ENCODE measurements at regions not wholly inside any gene's neighbourhood (a gene's known extent, or its start where the extent isn't known, plus 50 kb on each side); places are given as distances from the start of the nearest gene placed in this dataset.

GRCh38 chr15:45948181-45948621 lies 313.4 kb downstream of the SQOR start:
- Histone ChIP-seq H3K4me2 (no peak overlapping the region), H3K4me1 (no peaks in the 10 kb centered on the region), H3K4me3 (no peak overlapping the region), H3K27ac (no peak overlapping the region), H3K9me3 (no peaks in the 10 kb centered on the region)
- ChIA-PET CTCF (no interaction called here), POLR2A (no interaction called here)
- ATAC-seq (no peak), DNase-seq (ENCODE audit: low read depth in 1 of 2, low spot score in 1 of 2) (no peak), FAIRE-seq (no peak)
- TF ChIP-seq, protein P1, sequence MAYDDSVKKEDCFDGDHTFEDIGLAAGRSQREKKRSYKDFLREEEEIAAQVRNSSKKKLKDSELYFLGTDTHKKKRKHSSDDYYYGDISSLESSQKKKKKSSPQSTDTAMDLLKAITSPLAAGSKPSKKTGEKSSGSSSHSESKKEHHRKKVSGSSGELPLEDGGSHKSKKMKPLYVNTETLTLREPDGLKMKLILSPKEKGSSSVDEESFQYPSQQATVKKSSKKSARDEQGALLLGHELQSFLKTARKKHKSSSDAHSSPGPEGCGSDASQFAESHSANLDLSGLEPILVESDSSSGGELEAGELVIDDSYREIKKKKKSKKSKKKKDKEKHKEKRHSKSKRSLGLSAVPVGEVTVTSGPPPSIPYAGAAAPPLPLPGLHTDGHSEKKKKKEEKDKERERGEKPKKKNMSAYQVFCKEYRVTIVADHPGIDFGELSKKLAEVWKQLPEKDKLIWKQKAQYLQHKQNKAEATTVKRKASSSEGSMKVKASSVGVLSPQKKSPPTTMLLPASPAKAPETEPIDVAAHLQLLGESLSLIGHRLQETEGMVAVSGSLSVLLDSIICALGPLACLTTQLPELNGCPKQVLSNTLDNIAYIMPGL (CRISPR knock-in tag; IDR thresholded peaks at IDR 0.05; ENCODE audit: borderline replicate concordance), result no peak
- TF ChIP-seq, protein P2, sequence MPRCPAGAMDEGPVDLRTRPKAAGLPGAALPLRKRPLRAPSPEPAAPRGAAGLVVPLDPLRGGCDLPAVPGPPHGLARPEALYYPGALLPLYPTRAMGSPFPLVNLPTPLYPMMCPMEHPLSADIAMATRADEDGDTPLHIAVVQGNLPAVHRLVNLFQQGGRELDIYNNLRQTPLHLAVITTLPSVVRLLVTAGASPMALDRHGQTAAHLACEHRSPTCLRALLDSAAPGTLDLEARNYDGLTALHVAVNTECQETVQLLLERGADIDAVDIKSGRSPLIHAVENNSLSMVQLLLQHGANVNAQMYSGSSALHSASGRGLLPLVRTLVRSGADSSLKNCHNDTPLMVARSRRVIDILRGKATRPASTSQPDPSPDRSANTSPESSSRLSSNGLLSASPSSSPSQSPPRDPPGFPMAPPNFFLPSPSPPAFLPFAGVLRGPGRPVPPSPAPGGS (IDR thresholded peaks at IDR 0.05), result no peak
- TF ChIP-seq HOXB13 (CRISPR knock-in tag; IDR thresholded peaks at IDR 0.05; ENCODE audit: low read depth) (no peak), FOSL2 (IDR thresholded peaks at IDR 0.05) (no peak), FOSL2 (CRISPR knock-in tag; IDR thresholded peaks at IDR 0.05) (no peak), POLR2A (IDR thresholded peaks at IDR 0.05; ENCODE audit: low read length) (no peak), NPAS2 (CRISPR knock-in tag; IDR thresholded peaks at IDR 0.05; ENCODE audit: borderline replicate concordance) (no peak), ZSCAN20 (CRISPR knock-in tag; IDR thresholded peaks at IDR 0.05) (no peak), HEYL (CRISPR knock-in tag; IDR thresholded peaks at IDR 0.05) (no peak), MAFK (IDR thresholded peaks at IDR 0.05; ENCODE audit: partially characterized antibody) (no peak), ESRRA (IDR thresholded peaks at IDR 0.05; ENCODE audit: borderline replicate concordance, low read length) (no peak), NR3C1 (IDR thresholded peaks at IDR 0.05) (no peak), TFCP2L1 (CRISPR knock-in tag; IDR thresholded peaks at IDR 0.05) (no peak)
- WGBS (ENCODE audit: missing lambda C conversion rate), result 37% methylated on average over 3 of the region's 3 CpGs

DNA sequence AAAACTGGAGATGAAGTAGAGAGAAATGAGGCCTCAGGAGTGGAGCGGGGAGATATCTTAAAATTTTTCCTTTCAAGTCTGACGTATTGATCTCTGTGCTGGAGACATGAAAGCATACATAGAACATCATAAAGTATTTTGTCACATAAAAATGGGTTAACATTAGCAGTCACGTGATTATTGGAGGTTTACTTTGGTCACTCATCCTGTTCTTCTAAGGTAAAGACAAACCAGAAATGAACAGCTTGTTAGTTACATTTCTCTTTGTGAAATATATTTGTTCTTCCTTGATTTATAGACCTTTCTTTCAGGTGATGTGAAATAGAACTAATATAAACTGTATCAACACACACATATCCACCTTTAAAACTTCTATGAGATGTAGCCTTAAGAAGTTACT lies 324.1 kb downstream of the SQOR start:
- TF ChIP-seq PBX3 (IDR thresholded peaks at IDR 0.05), result no peak
- no peak for TF ChIP-seq KDM1A (IDR thresholded peaks at IDR 0.05; ENCODE audit: low read depth)
- TF ChIP-seq JUN (IDR thresholded peaks at IDR 0.05), result no peak
- no peak for TF ChIP-seq EP300 (IDR thresholded peaks at IDR 0.05)
- no peak for TF ChIP-seq FOXS1 (CRISPR knock-in tag; IDR thresholded peaks at IDR 0.05)
- no peak for TF ChIP-seq CHD4 (IDR thresholded peaks at IDR 0.05; ENCODE audit: borderline replicate concordance)
- no peak for TF ChIP-seq HDAC2 (IDR thresholded peaks at IDR 0.05)
- no peak for TF ChIP-seq HEYL (CRISPR knock-in tag; IDR thresholded peaks at IDR 0.05)
- TF ChIP-seq POLR2AphosphoS2 (conservative IDR thresholded peaks at IDR 0.05; ENCODE audit: low read length), result no peak
- no peak for TF ChIP-seq ZFP36 (IDR thresholded peaks at IDR 0.05; ENCODE audit: borderline replicate concordance, partially characterized antibody)
- TF ChIP-seq ZSCAN20 (CRISPR knock-in tag; IDR thresholded peaks at IDR 0.05), result no peak
- no peak for TF ChIP-seq KDM5A (IDR thresholded peaks at IDR 0.05)
- no peak for TF ChIP-seq CEBPB (IDR thresholded peaks at IDR 0.05)
- no peak for TF ChIP-seq SREBF2 (IDR thresholded peaks at IDR 0.05)
- TF ChIP-seq FOSL2 (IDR thresholded peaks at IDR 0.05), result no peak
- no peak for TF ChIP-seq FOSL2 (CRISPR knock-in tag; IDR thresholded peaks at IDR 0.05)
- no peak for TF ChIP-seq EHMT2 (IDR thresholded peaks at IDR 0.05; ENCODE audit: low read depth)
- no peak for TF ChIP-seq TFCP2L1 (CRISPR knock-in tag; IDR thresholded peaks at IDR 0.05)
- no peak overlapping the region for H3K4me3 ChIP-seq
- WGBS (ENCODE audit: missing lambda C conversion rate), result 13% methylated on average over 3 of the region's 3 CpGs
- no peak overlapping the region for H3K27ac ChIP-seq
- H3K9me3 ChIP-seq, result no peaks in the 10 kb centered on the region
- CTCF ChIA-PET, result no interaction called here
- POLR2A ChIA-PET, result no interaction called here
- DNase-seq (ENCODE audit: low read depth in 1 of 2, low spot score in 1 of 2) (no peak), FAIRE-seq (no peak), ATAC-seq (no peak)
- H3K4me2 ChIP-seq, result no peak overlapping the region
- no peaks in the 10 kb centered on the region for H3K4me1 ChIP-seq

Measured in A549 (cell line).